Right lobe of liver (tissue), 6 donors: ENCODE measurements at regions not wholly inside any gene's neighbourhood (a gene's known extent, or its start where the extent isn't known, plus 50 kb on each side); places are given as distances from the start of the nearest gene placed in this dataset.

ENCODE experiments used
- ATAC-seq, 4 donors: fragments of 200-7000 bp; cut with Tn5 transposase; one replicate each; pipeline ENCODE4 v1.9.1; 2020; ENCODE audit warnings: mild to moderate bottlenecking in 4 of 4, moderate library complexity in 4 of 4
- DNase-seq, 3 donors: peaks; one replicate each; pipeline ENCODE4 v3.0.0-alpha.2; 2020
- H3K27ac ChIP-seq, 3 donors: fragments of 200-600 bp; one replicate each; pipeline ENCODE4 v1.8.0; 2022
- H3K27me3 ChIP-seq, 2 donors: fragments of 200-600 bp; one replicate each; pipeline ENCODE4 v1.8.0; 2022
- H3K36me3 ChIP-seq, 4 donors: fragments of 200-600 bp; sonication (generic) in 1 of 4; one replicate each; pipeline versions ENCODE4 v1.5.1 to v1.8.0; 2017 to 2022; ENCODE audit warnings: control low read depth in 1 of 4
- H3K4me1 ChIP-seq, 4 donors: fragments of 200-600 bp; sonication (generic) in 1 of 4; one replicate each; pipeline versions ENCODE4 v1.5.1 to v1.8.0; 2017 to 2022; ENCODE audit warnings: control low read depth in 1 of 4
- H3K4me3 ChIP-seq, 3 donors: fragments of 200-600 bp; one replicate each; pipeline ENCODE4 v1.8.0; 2022
- H3K9me3 ChIP-seq, 4 donors: fragments of 200-600 bp; sonication (generic) in 1 of 4; one replicate each; pipeline versions ENCODE4 v1.5.1 to v1.8.0; 2017 to 2022; ENCODE audit warnings: control low read depth in 1 of 4
- CTCF ChIP-seq, 4 donors: fragments of 200-600 bp in 3 of 4; fragments of 450-650 bp in 1 of 4; IDR thresholded peaks; one replicate each; pipeline versions ENCODE4 v1.5.1 to v1.8.0; 2016 to 2022; ENCODE audit warnings: antibody characterized with exemption in 4 of 4, mild to moderate bottlenecking in 2 of 4
- POLR2A ChIP-seq: fragments of 450-650 bp; IDR thresholded peaks from one replicate; pipeline ENCODE4 v1.6.1; 2017; ENCODE audit warnings: antibody characterized with exemption, mild to moderate bottlenecking
- WGBS: methylation state at CpG from one replicate; pipeline ENCODE4 v1.1.6; 2018; ENCODE audit warnings: low coverage, low lambda C conversion rate; ENCODE audit not compliant: insufficient coverage; ENCODE audit errors: missing lambda C conversion rate; 5-methylcytosine and 5-hydroxymethylcytosine counted together
- intact Hi-C, 2 donors: fragments of 100-400 bp; cut with DNase I; formaldehyde crosslinking; loops; one replicate each; pipeline versions ENCODE4 v1.11.2 to v1.14.1; 2022
- donor health status: DM: no; HTN: yes; CAD: no.
- donor health status: DM: no; HTN: no; CAD: no.
- donor health status: DM: no; HTN: no; CAD: no.
- donor health status: DM: no; HTN: yes; CAD: no.
- donor health status: DM: no; HTN: yes; CAD: no.

DNA sequence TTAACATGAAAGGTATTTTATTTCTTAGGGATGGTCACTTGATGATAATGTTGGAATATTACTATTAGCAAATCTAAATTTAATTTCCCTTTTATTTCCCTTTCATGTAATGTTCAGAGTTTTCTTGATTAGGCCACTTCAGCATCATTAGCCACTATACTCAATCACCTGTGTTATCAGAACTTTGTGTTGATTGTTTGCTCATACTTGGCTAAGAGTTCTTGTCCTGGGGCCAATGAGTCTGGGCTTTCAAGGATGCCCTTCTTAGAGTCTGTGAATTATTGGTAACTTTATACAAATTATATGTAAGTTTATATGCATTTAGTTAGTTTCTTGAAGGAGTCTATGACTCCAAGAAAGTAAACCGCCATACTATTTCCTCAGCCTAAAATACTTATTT, 408.0 kb upstream of the DDX18 start:
- Histone ChIP-seq H3K27ac (no peak overlapping the region), H3K4me1 (no peaks in the 10 kb centered on the region), H3K9me3 (no peaks in the 10 kb centered on the region), H3K4me3 (no peak overlapping the region), H3K36me3 (no peaks in the 10 kb centered on the region), H3K27me3 (no peaks in the 10 kb centered on the region)
- DNase-seq = no peak
- intact Hi-C loops = no loop called here
- WGBS = 73% methylated on average over 1 of the region's 1 CpG
- ATAC-seq = no peak
- TF ChIP-seq POLR2A (no peak), CTCF (IDR thresholded peaks at IDR 0.05) (no peak)

- WGBS = 63% methylated on average over 4 of the region's 4 CpGs
- Histone ChIP-seq H3K27me3 (no peaks in the 10 kb centered on the region), H3K27ac (no peak overlapping the region), H3K4me3 (no peak overlapping the region), H3K9me3 (no peaks in the 10 kb centered on the region), H3K4me1 (no peaks in the 10 kb centered on the region), H3K36me3 (no peaks in the 10 kb centered on the region)
- intact Hi-C loops = no loop called here
- DNase-seq (no peak), ATAC-seq (no peak)
- TF ChIP-seq POLR2A = no peak
Observed at GRCh38 chr2:117407746-117408145, 406.7 kb upstream of the DDX18 start.

DNA sequence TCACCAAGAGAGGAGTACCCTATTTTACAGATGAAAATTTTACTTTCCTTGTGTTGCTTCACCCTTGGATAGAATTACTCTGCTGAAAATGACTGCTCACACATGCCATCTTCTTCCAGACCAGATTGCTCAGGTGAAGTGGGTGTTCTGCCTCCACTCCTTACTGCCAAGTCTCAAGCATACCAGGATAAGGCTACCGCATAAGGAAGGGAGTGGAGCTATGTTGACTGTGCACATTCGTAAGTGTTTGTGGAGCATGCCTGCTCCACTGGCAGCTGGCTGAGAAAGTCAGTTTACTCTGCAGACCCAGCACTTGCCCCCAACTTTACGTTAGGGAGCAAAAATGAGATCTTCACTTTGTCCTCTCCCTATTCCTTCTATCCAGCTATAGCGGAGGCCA, 405.0 kb upstream of the DDX18 start:
- H3K36me3 ChIP-seq = no peaks in the 10 kb centered on the region
- 68% methylated on average over 3 of the region's 4 CpGs for WGBS
- H3K9me3 ChIP-seq = no peaks in the 10 kb centered on the region
- no peak for TF ChIP-seq CTCF (IDR thresholded peaks at IDR 0.05)
- TF ChIP-seq POLR2A = no peak
- no peak overlapping the region for H3K4me3 ChIP-seq
- DNase-seq (no peak), ATAC-seq (no peak)
- no peaks in the 10 kb centered on the region for H3K4me1 ChIP-seq
- H3K27ac ChIP-seq = no peak overlapping the region
- H3K27me3 ChIP-seq = no peaks in the 10 kb centered on the region
- intact Hi-C loops = no loop called here

- no peak for ATAC-seq
- 26% methylated on average over 4 of the region's 4 CpGs for WGBS
- intact Hi-C loops = no loop called here
- DNase-seq = no peak
- Histone ChIP-seq H3K9me3 (no peaks in the 10 kb centered on the region), H3K27ac (no peak overlapping the region), H3K4me3 (no peak overlapping the region), H3K27me3 (no peaks in the 10 kb centered on the region), H3K36me3 (no peaks in the 10 kb centered on the region), H3K4me1 (no peaks in the 10 kb centered on the region)
- TF ChIP-seq CTCF (IDR thresholded peaks at IDR 0.05) (no peak), POLR2A (no peak)
Observed at GRCh38 chr2:117411983-117412382, 402.5 kb upstream of the DDX18 start.

GRCh38 chr2:117432746-117433145, 381.7 kb upstream of the DDX18 start:
- WGBS = 52% methylated on average over 4 of the region's 4 CpGs
- DNase-seq (no peak), ATAC-seq (no peak)
- Histone ChIP-seq H3K9me3 (no peaks in the 10 kb centered on the region), H3K36me3 (no peaks in the 10 kb centered on the region), H3K27me3 (no peaks in the 10 kb centered on the region), H3K4me1 (no peaks in the 10 kb centered on the region), H3K27ac (no peak overlapping the region), H3K4me3 (no peak overlapping the region)
- intact Hi-C loops = no loop called here
- no peak for TF ChIP-seq CTCF (IDR thresholded peaks at IDR 0.05)
- TF ChIP-seq POLR2A = no peak
